ENCODE measurements at regions not wholly inside any gene's neighbourhood (a gene's known extent, or its start where the extent isn't known, plus 50 kb on each side); places are given as distances from the start of the nearest gene placed in this dataset.

- Histone ChIP-seq H3K9me1 (replicated peaks; ENCODE audit: control insufficient read depth, extremely low read depth, insufficient read depth, low read length) (no peaks in the 10 kb centered on the region), H3K36me3 (ENCODE audit: control insufficient read depth in 2 of 2, extremely low read depth in 1 of 2, insufficient read depth in 2 of 2, low read length in 2 of 2) (no peaks in the 10 kb centered on the region), H3K4me3 (replicated peaks in 1 of 3; ENCODE audit: insufficient read depth in 1 of 3, low read depth in 1 of 3, low read length in 3 of 3) (no peak overlapping the region), H4K20me1 (replicated peaks; ENCODE audit: control insufficient read depth, extremely low read depth, insufficient read depth, low read length) (no peaks in the 10 kb centered on the region), H2AFZ (ENCODE audit: low read depth, low read length) (no peak overlapping the region), H3K4me1 (ENCODE audit: control insufficient read depth, extremely low read depth, insufficient read depth, low read length) (no peaks in the 10 kb centered on the region), H3K27ac (ENCODE audit: insufficient read depth, low read depth, low read length) (no peak overlapping the region), H3K9ac (replicated peaks; ENCODE audit: extremely low read depth, insufficient read depth, low read length) (no peak overlapping the region), H3K9me3 (replicated peaks; ENCODE audit: control insufficient read depth, insufficient read depth, low read length) (no peaks in the 10 kb centered on the region), H3K27me3 (ENCODE audit: control insufficient read depth in 2 of 2, insufficient read depth in 2 of 2, low read length in 2 of 2) (peaks cover 0 to 1% of the 10 kb centered on the region in 2 experiments), H3K79me2 (ENCODE audit: control insufficient read depth, insufficient read depth, low read length) (no peaks in the 10 kb centered on the region), H3K4me2 (ENCODE audit: insufficient read depth, low read length) (no peak overlapping the region)
- dilution Hi-C loops (cut with MboI; ENCODE audit: extremely low pct_ligation_motif_present, low sequenced_read_pairs), result no loop called here
- BruUV-seq (replicated peaks), result no TSS peak
- CTCF ChIA-PET, result interaction anchor here (1.2 kb wide), 1 partner anchor 20 kb away, joined by 4 read pairs; no protein-coding TSS in a partner anchor
- peak; percentile 28 for FAIRE-seq
- peak; percentile 30 for DNase-seq (ENCODE audit: low read depth, low spot score)
- TF ChIP-seq CTCF (IDR thresholded peaks at IDR 0.05; ENCODE audit: extremely low read depth in 1 of 2, insufficient read depth in 1 of 2, low read depth in 1 of 2, low read length in 2 of 2), result peak in 1 of 2 donors; percentile 22
- no peak for TF ChIP-seq POLR2A (IDR thresholded peaks at IDR 0.05; ENCODE audit: low read depth, low read length)
- no peak for TF ChIP-seq POLR2AphosphoS5 (IDR thresholded peaks at IDR 0.05; ENCODE audit: insufficient read depth, low read depth, low read length)
- POLR2A ChIA-PET, result interaction anchor here (0.7 kb wide), 1 partner anchor 448 kb away, joined by 3 read pairs; no protein-coding TSS in a partner anchor
- intact Hi-C loops (cut with micrococcal nuclease), result no loop called here
Observed at GRCh38 chr2:151071382-151071781, 190.3 kb downstream of the RBM43 start.

- H3K4me2 ChIP-seq (ENCODE audit: insufficient read depth, low read length), result no peak overlapping the region
- H3K4me3 ChIP-seq (replicated peaks in 1 of 3; ENCODE audit: insufficient read depth in 1 of 3, low read depth in 1 of 3, low read length in 3 of 3), result no peak overlapping the region
- no peaks in the 10 kb centered on the region for H4K20me1 ChIP-seq (replicated peaks; ENCODE audit: control insufficient read depth, extremely low read depth, insufficient read depth, low read length)
- ChIA-PET POLR2A (no interaction called here), CTCF (no interaction called here)
- no peaks in the 10 kb centered on the region for H3K9me3 ChIP-seq (replicated peaks; ENCODE audit: control insufficient read depth, insufficient read depth, low read length)
- H3K9me1 ChIP-seq (replicated peaks; ENCODE audit: control insufficient read depth, extremely low read depth, insufficient read depth, low read length), result no peaks in the 10 kb centered on the region
- no peak overlapping the region for H3K27ac ChIP-seq (ENCODE audit: insufficient read depth, low read depth, low read length)
- H3K27me3 ChIP-seq (ENCODE audit: control insufficient read depth in 2 of 2, insufficient read depth in 2 of 2, low read length in 2 of 2), result peaks cover 0 to 1% of the 10 kb centered on the region in 2 experiments
- dilution Hi-C loops (cut with MboI; ENCODE audit: extremely low pct_ligation_motif_present, low sequenced_read_pairs), result no loop called here
- intact Hi-C loops (cut with micrococcal nuclease), result no loop called here
- TF ChIP-seq, protein P1, sequence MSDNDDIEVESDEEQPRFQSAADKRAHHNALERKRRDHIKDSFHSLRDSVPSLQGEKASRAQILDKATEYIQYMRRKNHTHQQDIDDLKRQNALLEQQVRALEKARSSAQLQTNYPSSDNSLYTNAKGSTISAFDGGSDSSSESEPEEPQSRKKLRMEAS (IDR thresholded peaks at IDR 0.05; ENCODE audit: insufficient read depth, insufficient read length), result no peak
- TF ChIP-seq CTCF (IDR thresholded peaks at IDR 0.05; ENCODE audit: extremely low read depth in 1 of 2, insufficient read depth in 1 of 2, low read depth in 1 of 2, low read length in 2 of 2), result no peak
- no TSS peak for BruUV-seq (replicated peaks)
- FAIRE-seq, result no peak
- no peak overlapping the region for H2AFZ ChIP-seq (ENCODE audit: low read depth, low read length)
- no peaks in the 10 kb centered on the region for H3K36me3 ChIP-seq (ENCODE audit: control insufficient read depth in 2 of 2, extremely low read depth in 1 of 2, insufficient read depth in 2 of 2, low read length in 2 of 2)
- DNase-seq (ENCODE audit: low read depth, low spot score), result no peak
- no peaks in the 10 kb centered on the region for H3K79me2 ChIP-seq (ENCODE audit: control insufficient read depth, insufficient read depth, low read length)
- no peaks in the 10 kb centered on the region for H3K4me1 ChIP-seq (ENCODE audit: control insufficient read depth, extremely low read depth, insufficient read depth, low read length)
- H3K9ac ChIP-seq (replicated peaks; ENCODE audit: extremely low read depth, insufficient read depth, low read length), result no peak overlapping the region
Observed at GRCh38 chr2:151070253-151070652, 191.4 kb downstream of the RBM43 start.

Data from endothelial cell of umbilical vein (primary cell).